GM12873 (cell line): ENCODE measurements at regions not wholly inside any gene's neighbourhood (a gene's known extent, or its start where the extent isn't known, plus 50 kb on each side); places are given as distances from the start of the nearest gene placed in this dataset.

ENCODE experiments used
- CTCF ChIP-seq: IDR thresholded peaks from 2 replicates; pipeline ENCODE4 v1.5.1; 2012; ENCODE audit warnings: low read depth, mild to moderate bottlenecking, moderate library complexity, low read length, control low read depth; ENCODE audit not compliant: insufficient read depth; ENCODE audit errors: missing control alignments

DNA sequence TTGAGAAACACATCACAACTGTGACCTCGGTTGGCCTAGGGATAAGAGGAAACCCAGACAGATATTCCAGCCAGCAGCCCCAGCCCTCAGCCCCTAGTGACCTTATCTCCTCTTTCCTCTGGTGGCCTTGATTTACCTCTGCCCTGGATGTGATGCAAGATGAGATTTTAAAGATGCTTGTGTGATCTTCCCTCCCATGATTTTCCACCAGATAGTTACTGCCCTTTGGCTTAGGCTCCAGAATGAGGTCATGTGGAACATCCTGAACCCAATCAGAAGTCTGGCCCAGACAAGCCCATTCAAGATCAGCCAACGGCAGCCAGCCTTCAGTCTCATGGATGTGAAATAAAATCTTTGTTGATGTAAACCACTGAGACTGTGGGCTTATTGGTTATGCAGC is 104.0 kb downstream of the BANF2 start:
- no peak for TF ChIP-seq CTCF

- no peak for TF ChIP-seq CTCF
Observed at GRCh38 chr20:17799575-17800227, 99.9 kb downstream of the BANF2 start.

DNA sequence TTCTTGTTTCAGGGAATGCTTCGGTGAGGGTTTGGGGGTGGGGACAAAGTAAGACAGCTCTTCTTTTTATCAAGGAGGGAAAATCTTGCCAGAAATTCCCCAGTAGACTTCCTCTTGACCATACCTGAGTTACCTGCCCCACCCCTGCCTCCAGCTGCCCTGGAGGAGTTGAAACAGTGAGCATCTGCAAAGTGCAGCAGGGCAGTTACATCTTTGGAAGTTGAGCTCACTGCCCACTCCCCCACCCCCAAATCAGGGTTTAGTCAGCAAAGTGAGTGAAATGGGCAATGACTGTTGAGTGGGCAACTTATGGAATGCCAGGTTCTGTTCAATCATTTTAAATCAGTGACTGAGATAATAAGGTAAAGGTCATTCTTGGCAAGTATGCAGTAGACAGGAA is 98.8 kb downstream of the BANF2 start:
- no peak for TF ChIP-seq CTCF

DNA sequence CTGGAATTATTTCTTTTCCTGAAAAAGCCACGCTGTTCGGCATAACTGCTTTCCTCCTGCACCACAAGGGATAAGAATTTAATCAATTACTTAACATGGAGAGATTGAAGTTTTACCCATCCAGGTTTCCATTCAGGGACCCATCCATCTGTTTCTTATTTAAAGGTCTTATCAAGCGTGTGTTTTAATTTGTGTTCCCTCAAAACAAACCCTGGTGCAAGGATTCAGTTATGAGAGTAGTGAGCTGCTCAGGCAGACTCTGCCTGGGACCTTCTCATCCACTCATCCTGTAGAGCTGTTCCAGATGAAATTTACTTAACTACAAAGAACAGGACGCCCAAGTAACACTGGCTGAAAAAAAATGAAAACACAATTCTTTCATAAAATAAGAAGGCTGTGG is 97.8 kb downstream of the BANF2 start:
- no peak for TF ChIP-seq CTCF

DNA sequence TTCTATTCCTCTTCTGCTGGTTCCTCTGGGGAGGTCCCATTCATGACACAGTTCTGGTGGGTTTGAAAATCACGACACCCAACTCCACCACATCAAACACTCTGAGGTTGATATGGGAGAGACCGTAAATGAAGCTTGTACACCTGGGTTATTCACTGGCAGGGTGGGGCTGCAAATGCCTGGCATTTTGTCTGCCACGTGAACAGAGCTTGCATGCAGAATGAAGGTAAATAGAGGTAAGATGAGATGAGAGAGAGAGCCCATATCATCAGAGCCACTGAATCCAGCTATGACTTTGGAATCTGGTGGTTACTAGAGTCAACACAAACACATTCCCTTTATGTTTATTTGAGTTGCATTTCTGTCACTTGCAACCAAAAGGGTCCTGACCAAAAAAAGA is 97.4 kb downstream of the BANF2 start:
- TF ChIP-seq CTCF = no peak

GRCh38 chr20:17796091-17796563 is 96.4 kb downstream of the BANF2 start:
- no peak for TF ChIP-seq CTCF

GRCh38 chr20:17795501-17796071 is 95.8 kb downstream of the BANF2 start:
- no peak for TF ChIP-seq CTCF
